ENCODE measurements at regions not wholly inside any gene's neighbourhood (a gene's known extent, or its start where the extent isn't known, plus 50 kb on each side); places are given as distances from the start of the nearest gene placed in this dataset.
A peak's percentile ranks its signal among the peaks of the same experiment; 100 is the strongest.

GRCh38 chr16:86844695-86845094 lies 266.3 kb downstream of the FOXL1 start:
- no peak for DNase-seq (ENCODE audit: low read depth)
- no peak overlapping the region for H3K4me3 ChIP-seq (ENCODE audit: low read depth, low read length)
- no peak for TF ChIP-seq CTCF (conservative IDR thresholded peaks at IDR 0.05; ENCODE audit: low read depth, low read length)

DNA sequence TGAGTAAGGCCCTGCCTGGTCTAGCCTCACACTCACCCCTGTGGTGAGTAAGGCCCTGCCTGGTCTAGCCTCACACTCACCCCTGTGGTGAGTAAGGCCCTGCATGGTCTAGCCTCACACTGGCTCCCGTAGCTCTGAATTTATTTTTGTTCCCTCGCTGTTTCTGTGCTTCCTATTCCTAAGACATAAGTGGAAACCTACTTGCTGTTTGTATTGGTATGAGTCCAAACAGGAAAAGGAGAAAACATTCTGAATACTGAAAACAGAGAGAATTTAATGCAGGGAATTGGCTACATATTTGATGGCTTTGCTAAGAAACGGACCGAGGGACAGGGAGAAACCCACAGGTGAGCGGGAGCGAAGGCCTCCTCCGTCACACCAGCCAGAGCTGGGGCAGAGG lies 267.8 kb downstream of the FOXL1 start:
- TF ChIP-seq CTCF (conservative IDR thresholded peaks at IDR 0.05; ENCODE audit: low read depth, low read length): no peak
- peak; percentile 59 for DNase-seq (ENCODE audit: low read depth)

GRCh38 chr16:86848821-86849220 lies 270.5 kb downstream of the FOXL1 start:
- no peak overlapping the region for H3K4me3 ChIP-seq (ENCODE audit: low read depth, low read length)
- no peak for DNase-seq (ENCODE audit: low read depth)
- no peak for TF ChIP-seq CTCF (conservative IDR thresholded peaks at IDR 0.05; ENCODE audit: low read depth, low read length)

More for the DNA sequence above, 267.8 kb downstream of the FOXL1 start:
- no peak overlapping the region for H3K4me3 ChIP-seq (ENCODE audit: low read depth, low read length)

DNA sequence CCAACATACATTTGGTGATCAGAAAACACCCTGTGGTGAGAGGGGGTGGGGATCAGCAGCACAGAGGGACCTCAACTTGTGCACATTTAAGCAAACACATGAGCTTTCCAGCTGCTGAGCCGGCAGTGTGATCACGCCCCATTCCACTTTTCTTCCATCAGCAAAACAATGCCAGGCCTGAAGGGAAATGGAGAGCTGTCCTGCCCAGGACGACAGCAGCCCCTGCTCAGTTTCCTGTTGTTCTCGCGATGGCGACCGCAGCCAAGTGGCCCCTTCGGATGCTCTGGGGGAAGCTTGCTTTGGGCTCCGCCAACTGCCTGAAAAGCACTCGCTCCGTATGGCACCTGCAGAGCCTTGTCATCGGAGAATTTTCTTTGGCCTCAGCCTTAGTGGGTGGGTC lies 272.3 kb downstream of the FOXL1 start:
- no peak for TF ChIP-seq CTCF (conservative IDR thresholded peaks at IDR 0.05; ENCODE audit: low read depth, low read length)
- no peak for DNase-seq (ENCODE audit: low read depth)

DNA sequence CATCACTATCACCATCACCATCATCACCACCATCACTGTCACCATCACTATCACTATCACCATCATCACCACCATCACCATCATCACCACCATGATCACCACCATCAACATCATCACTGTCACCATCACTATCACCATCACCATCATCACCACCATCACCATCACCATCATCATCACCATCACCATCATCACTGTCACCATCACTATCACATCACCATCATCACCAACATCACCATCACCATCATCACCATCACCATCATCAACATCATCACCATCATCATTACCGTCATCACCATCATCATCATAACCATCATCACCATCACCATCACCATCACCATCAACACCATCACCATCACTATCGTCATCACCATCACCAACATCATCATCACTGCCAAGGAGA lies 273.8 kb downstream of the FOXL1 start:
- no peak for TF ChIP-seq CTCF (conservative IDR thresholded peaks at IDR 0.05; ENCODE audit: low read depth, low read length)
- no peak for DNase-seq (ENCODE audit: low read depth)
- H3K4me3 ChIP-seq (ENCODE audit: low read depth, low read length): no peak overlapping the region

More for the DNA sequence above, 272.3 kb downstream of the FOXL1 start:
- no peak overlapping the region for H3K4me3 ChIP-seq (ENCODE audit: low read depth, low read length)

DNA sequence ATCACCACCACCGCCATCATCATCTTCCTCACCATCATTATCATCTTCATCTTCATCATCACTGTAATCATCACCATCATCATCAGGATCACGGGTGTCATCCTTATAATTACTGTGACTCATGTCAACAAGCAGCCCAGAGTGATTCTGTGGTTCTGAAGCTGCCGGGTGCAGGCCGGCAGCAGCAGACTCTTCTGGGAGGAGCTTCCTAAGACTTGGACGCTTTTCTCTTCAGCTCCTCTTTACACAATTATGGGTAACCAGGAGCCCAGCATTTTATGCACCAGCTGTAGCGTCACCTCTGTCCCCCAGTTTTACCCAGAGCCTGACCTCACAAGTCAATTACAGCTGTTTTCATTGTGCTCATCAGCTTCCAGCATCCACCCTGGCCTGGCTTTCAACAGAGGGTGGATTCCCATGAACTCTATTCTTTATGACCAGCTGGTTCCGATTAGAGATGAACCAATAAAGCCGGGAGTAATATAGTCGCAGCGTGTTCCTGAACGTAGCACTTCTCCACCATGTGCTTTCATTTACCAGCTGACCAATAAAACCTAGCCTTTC lies 275.8 kb downstream of the FOXL1 start:
- no peak for TF ChIP-seq CTCF (conservative IDR thresholded peaks at IDR 0.05; ENCODE audit: low read depth, low read length)
- peak; percentile 54 for DNase-seq (ENCODE audit: low read depth)
- no peak overlapping the region for H3K4me3 ChIP-seq (ENCODE audit: low read depth, low read length)

DNA sequence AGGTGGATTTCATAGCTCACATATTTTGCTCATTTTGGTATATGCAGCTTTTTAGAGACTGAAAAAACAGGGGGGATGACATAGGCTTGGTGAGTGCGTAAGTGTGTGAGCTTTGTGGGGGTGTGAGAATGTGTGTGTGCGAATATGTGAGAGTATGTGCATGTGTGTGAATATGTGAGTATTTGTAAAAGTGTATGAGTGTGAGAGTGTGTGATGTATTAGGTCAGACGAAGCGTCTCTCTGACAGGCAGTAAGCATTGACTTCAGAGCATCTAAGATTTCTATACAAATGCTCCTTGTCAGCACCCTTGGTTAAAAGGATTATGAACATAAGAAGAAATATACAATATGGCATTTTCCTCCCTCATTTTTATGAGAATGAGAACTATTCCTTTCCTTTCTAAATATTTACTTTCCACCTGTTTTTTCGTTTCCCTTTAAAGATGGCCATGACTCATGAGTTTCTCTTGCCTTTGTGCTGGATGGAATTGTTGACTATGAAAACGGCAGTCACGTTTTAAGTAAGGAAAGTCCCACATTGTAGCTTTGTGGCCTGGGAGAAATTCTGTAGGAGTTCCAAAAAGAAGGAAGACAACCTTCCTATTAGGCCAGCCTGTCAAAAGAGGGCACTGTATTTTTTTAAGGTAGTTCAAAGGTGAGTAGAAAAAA lies 276.4 kb downstream of the FOXL1 start:
- peak; percentile 34 for DNase-seq (ENCODE audit: low read depth)
- no peak for TF ChIP-seq CTCF (conservative IDR thresholded peaks at IDR 0.05; ENCODE audit: low read depth, low read length)
- H3K4me3 ChIP-seq (ENCODE audit: low read depth, low read length): no peak overlapping the region
